ENCODE measurements at regions not wholly inside any gene's neighbourhood (a gene's known extent, or its start where the extent isn't known, plus 50 kb on each side); places are given as distances from the start of the nearest gene placed in this dataset.

DNA sequence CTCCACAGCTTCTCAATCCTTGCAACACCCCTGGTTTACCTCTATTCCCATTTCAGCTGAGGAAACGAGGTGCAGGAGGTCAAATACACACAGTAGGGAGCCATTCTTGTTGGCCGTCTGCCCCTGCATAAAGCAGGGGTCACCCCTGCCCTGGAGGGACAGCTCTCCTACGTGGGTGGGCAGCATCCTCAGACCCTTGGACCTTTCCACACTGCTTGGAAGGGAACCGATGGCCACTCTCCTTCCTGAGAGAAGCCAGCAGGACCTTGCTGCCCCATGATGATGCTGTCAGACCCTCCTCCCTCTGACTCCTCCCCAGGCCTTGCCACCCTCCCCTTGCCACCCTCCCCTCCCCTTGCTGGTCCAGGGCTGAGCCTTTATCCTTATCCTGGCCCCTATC is 121.1 kb upstream of the SYT13 start:
- H3K9me3 ChIP-seq (replicated peaks; ENCODE audit: control insufficient read depth, insufficient read depth, low read length): no peaks in the 10 kb centered on the region
- no peaks in the 10 kb centered on the region for H3K4me1 ChIP-seq (ENCODE audit: control insufficient read depth, extremely low read depth, insufficient read depth, low read length)
- no peak overlapping the region for H3K9ac ChIP-seq (replicated peaks; ENCODE audit: extremely low read depth, insufficient read depth, low read length)
- intact Hi-C loops (cut with micrococcal nuclease) (no loop called here), dilution Hi-C loops (cut with MboI; ENCODE audit: extremely low pct_ligation_motif_present, low sequenced_read_pairs) (no loop called here)
- CTCF ChIA-PET: interaction anchor here (0.7 to 6.0 kb wide), 8 partner anchors 32 to 365 kb away, joined by 3 to 47 read pairs (median 4); no protein-coding TSS in a partner anchor
- no TSS peak for BruUV-seq (replicated peaks)
- no peak overlapping the region for H3K27ac ChIP-seq (ENCODE audit: insufficient read depth, low read depth, low read length)
- H3K4me2 ChIP-seq (ENCODE audit: insufficient read depth, low read length): no peak overlapping the region
- POLR2A ChIA-PET: no interaction called here
- no peaks in the 10 kb centered on the region for H3K9me1 ChIP-seq (replicated peaks; ENCODE audit: control insufficient read depth, extremely low read depth, insufficient read depth, low read length)
- peaks cover 0 to 5% of the 10 kb centered on the region in 2 experiments for H3K27me3 ChIP-seq (ENCODE audit: control insufficient read depth in 2 of 2, insufficient read depth in 2 of 2, low read length in 2 of 2)
- no peak overlapping the region for H2AFZ ChIP-seq (ENCODE audit: low read depth, low read length)
- no peaks in the 10 kb centered on the region for H3K36me3 ChIP-seq (ENCODE audit: control insufficient read depth in 2 of 2, extremely low read depth in 1 of 2, insufficient read depth in 2 of 2, low read length in 2 of 2)
- TF ChIP-seq, protein P1, sequence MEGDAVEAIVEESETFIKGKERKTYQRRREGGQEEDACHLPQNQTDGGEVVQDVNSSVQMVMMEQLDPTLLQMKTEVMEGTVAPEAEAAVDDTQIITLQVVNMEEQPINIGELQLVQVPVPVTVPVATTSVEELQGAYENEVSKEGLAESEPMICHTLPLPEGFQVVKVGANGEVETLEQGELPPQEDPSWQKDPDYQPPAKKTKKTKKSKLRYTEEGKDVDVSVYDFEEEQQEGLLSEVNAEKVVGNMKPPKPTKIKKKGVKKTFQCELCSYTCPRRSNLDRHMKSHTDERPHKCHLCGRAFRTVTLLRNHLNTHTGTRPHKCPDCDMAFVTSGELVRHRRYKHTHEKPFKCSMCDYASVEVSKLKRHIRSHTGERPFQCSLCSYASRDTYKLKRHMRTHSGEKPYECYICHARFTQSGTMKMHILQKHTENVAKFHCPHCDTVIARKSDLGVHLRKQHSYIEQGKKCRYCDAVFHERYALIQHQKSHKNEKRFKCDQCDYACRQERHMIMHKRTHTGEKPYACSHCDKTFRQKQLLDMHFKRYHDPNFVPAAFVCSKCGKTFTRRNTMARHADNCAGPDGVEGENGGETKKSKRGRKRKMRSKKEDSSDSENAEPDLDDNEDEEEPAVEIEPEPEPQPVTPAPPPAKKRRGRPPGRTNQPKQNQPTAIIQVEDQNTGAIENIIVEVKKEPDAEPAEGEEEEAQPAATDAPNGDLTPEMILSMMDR (IDR thresholded peaks at IDR 0.05; ENCODE audit: extremely low read depth in 1 of 2, insufficient read depth in 1 of 2, low read depth in 1 of 2, low read length in 2 of 2): no peak
- TF ChIP-seq, protein P2, sequence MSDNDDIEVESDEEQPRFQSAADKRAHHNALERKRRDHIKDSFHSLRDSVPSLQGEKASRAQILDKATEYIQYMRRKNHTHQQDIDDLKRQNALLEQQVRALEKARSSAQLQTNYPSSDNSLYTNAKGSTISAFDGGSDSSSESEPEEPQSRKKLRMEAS (IDR thresholded peaks at IDR 0.05; ENCODE audit: insufficient read depth, insufficient read length): no peak
- TF ChIP-seq POLR2AphosphoS5 (IDR thresholded peaks at IDR 0.05; ENCODE audit: insufficient read depth, low read depth, low read length) (no peak), MYC (IDR thresholded peaks at IDR 0.05; ENCODE audit: low read depth, low read length) (no peak), GATA2 (IDR thresholded peaks at IDR 0.05; ENCODE audit: insufficient read depth, insufficient read length, low read depth, low read length) (no peak), FOS (IDR thresholded peaks at IDR 0.05; ENCODE audit: borderline replicate concordance, insufficient read depth, low read length) (no peak), EZH2 (IDR thresholded peaks at IDR 0.05; ENCODE audit: borderline replicate concordance, low read depth, low read length, severe bottlenecking) (no peak), JUN (IDR thresholded peaks at IDR 0.05; ENCODE audit: borderline replicate concordance, insufficient read depth, insufficient read length, low read depth) (no peak), POLR2A (IDR thresholded peaks at IDR 0.05; ENCODE audit: low read depth, low read length) (no peak)
- H4K20me1 ChIP-seq (replicated peaks; ENCODE audit: control insufficient read depth, extremely low read depth, insufficient read depth, low read length): no peaks in the 10 kb centered on the region
- no peak overlapping the region for H3K4me3 ChIP-seq (replicated peaks in 1 of 3; ENCODE audit: insufficient read depth in 1 of 3, low read depth in 1 of 3, low read length in 3 of 3)
- DNase-seq (ENCODE audit: low read depth, low spot score) (no peak), FAIRE-seq (no peak)
- no peaks in the 10 kb centered on the region for H3K79me2 ChIP-seq (ENCODE audit: control insufficient read depth, insufficient read depth, low read length)

Data from endothelial cell of umbilical vein (primary cell).